ENCODE measurements at regions not wholly inside any gene's neighbourhood (a gene's known extent, or its start where the extent isn't known, plus 50 kb on each side); places are given as distances from the start of the nearest gene placed in this dataset.

- 75% methylated on average over 2 of the region's 2 CpGs for WGBS, 2 donors
- Histone ChIP-seq H3K4me3 (no peak overlapping the region), H3K27me3 (no peaks in the 10 kb centered on the region), H3K4me1 (no peaks in the 10 kb centered on the region), H3K27ac (no peak overlapping the region), H3K9me3 (peaks cover 0 to 48% (median 11%) of the 10 kb centered on the region in 11 donors), H3K36me3 (no peaks in the 10 kb centered on the region)
- no peak for TF ChIP-seq CTCF (IDR thresholded peaks at IDR 0.05)
- ATAC-seq = no peak
- no peak for DNase-seq
- intact Hi-C loops (cut with DNase I) = no loop called here
These were observed 157.6 kb upstream of the C1QTNF7 start for GRCh38 chr4:15270201-15270600.

- Histone ChIP-seq H3K36me3 (no peaks in the 10 kb centered on the region), H3K9me3 (peaks cover 0 to 8% (median 0%) of the 10 kb centered on the region in 11 donors), H3K27ac (no peak overlapping the region), H3K27me3 (no peaks in the 10 kb centered on the region), H3K4me3 (no peak overlapping the region), H3K4me1 (no peaks in the 10 kb centered on the region)
- DNase-seq = no peak
- TF ChIP-seq CTCF (IDR thresholded peaks at IDR 0.05) = no peak
- WGBS, 2 donors = 94 to 99% methylated on average over 2 of the region's 2 CpGs
- intact Hi-C loops (cut with DNase I) = no loop called here
- ATAC-seq = no peak
These were observed 141.8 kb upstream of the C1QTNF7 start for GRCh38 chr4:15286041-15286440.

- Histone ChIP-seq H3K4me3 (no peak overlapping the region), H3K36me3 (no peaks in the 10 kb centered on the region), H3K27ac (no peak overlapping the region), H3K27me3 (no peaks in the 10 kb centered on the region), H3K9me3 (peaks cover 0 to 7% (median 0%) of the 10 kb centered on the region in 11 donors), H3K4me1 (no peaks in the 10 kb centered on the region)
- no peak for DNase-seq
- ATAC-seq = no peak
- intact Hi-C loops (cut with DNase I) = no loop called here
- WGBS, 2 donors = 62 to 80% methylated on average over 1 of the region's 1 CpG
- TF ChIP-seq CTCF (IDR thresholded peaks at IDR 0.05) = no peak
These were observed 136.7 kb upstream of the C1QTNF7 start for GRCh38 chr4:15291122-15291521.

DNA sequence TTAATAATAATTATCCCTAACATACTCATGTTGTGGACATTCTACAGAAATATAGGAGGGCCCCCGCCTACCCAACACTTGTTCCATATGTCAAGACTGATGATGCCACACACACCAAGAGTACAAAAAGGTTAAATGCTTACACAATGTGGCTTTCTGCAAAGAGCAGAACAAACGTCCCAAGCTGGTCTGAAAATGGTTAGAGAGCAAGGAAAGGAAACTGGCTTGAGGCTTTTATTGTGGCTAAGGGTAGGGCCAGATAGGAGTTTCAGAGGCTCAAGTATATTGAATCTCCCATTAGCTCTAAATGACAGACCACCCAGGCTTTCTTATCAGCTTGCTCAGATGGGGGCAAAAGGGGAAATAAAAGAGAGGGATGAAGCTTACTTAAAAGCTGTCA is 134.1 kb upstream of the C1QTNF7 start:
- intact Hi-C loops (cut with DNase I) = no loop called here
- Histone ChIP-seq H3K9me3 (no peaks in the 10 kb centered on the region), H3K36me3 (no peaks in the 10 kb centered on the region), H3K27me3 (no peaks in the 10 kb centered on the region), H3K4me3 (no peak overlapping the region), H3K4me1 (peaks cover 0 to 3% (median 0%) of the 10 kb centered on the region in 9 donors), H3K27ac (no peak overlapping the region)
- no peak for TF ChIP-seq CTCF (IDR thresholded peaks at IDR 0.05)
- ATAC-seq (no peak), DNase-seq (no peak)
- 59 to 71% methylated on average over 2 of the region's 2 CpGs for WGBS, 2 donors

GRCh38 chr4:15294202-15294601 is 133.6 kb upstream of the C1QTNF7 start:
- H3K36me3 ChIP-seq = no peaks in the 10 kb centered on the region
- intact Hi-C loops (cut with DNase I) = no loop called here
- TF ChIP-seq CTCF (IDR thresholded peaks at IDR 0.05) = no peak
- no peaks in the 10 kb centered on the region for H3K27me3 ChIP-seq
- peaks cover 0 to 3% (median 0%) of the 10 kb centered on the region in 9 donors for H3K4me1 ChIP-seq
- no peak overlapping the region for H3K27ac ChIP-seq
- H3K9me3 ChIP-seq = no peaks in the 10 kb centered on the region
- DNase-seq = no peak
- no peak overlapping the region for H3K4me3 ChIP-seq
- 98 to 100% methylated on average over 1 of the region's 1 CpG for WGBS, 2 donors
- no peak for ATAC-seq
